ENCODE measurements at regions not wholly inside any gene's neighbourhood (a gene's known extent, or its start where the extent isn't known, plus 50 kb on each side); places are given as distances from the start of the nearest gene placed in this dataset.
"Not testable (repeated sequence)": the region's sequence is repeated elsewhere in the genome, so short reads cannot be mapped to it uniquely, and the experiment has no call there.

DNA sequence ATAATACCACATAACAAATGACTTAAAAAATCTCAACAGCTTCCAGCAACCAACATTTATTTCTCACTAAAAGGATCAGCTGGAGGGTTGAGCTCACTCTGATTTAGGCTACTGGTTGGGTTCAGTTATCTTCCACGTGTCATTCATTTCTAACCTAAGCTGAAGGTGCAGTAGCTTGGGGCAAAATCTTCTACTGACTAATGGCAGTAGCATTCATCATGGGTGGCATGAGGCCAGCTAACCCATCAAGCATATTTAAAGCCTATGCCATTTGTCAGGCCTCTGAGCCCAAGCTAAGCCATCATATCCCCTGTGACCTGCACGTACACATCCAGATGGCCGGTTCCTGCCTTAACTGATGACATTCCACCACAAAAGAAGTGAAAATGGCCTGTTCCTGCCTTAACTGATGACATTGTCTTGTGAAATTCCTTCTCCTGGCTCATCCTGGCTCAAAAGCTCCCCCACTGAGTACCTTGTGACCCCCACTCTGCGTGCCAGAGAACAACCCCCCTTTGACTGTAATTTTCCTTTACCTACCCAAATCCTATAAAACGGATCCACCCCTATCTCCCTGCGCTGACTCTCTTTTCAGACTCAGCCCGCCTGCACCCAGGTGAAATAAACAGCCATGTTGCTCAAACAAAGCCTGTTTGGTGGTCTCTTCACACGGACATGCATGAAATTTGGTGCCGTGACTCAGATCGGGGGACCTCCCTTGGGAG, 324.7 kb upstream of the LMCD1 start:
- TF ChIP-seq, protein P1, sequence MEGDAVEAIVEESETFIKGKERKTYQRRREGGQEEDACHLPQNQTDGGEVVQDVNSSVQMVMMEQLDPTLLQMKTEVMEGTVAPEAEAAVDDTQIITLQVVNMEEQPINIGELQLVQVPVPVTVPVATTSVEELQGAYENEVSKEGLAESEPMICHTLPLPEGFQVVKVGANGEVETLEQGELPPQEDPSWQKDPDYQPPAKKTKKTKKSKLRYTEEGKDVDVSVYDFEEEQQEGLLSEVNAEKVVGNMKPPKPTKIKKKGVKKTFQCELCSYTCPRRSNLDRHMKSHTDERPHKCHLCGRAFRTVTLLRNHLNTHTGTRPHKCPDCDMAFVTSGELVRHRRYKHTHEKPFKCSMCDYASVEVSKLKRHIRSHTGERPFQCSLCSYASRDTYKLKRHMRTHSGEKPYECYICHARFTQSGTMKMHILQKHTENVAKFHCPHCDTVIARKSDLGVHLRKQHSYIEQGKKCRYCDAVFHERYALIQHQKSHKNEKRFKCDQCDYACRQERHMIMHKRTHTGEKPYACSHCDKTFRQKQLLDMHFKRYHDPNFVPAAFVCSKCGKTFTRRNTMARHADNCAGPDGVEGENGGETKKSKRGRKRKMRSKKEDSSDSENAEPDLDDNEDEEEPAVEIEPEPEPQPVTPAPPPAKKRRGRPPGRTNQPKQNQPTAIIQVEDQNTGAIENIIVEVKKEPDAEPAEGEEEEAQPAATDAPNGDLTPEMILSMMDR (IDR thresholded peaks at IDR 0.05): not testable (repeated sequence)
- not testable (repeated sequence) for TF ChIP-seq POLR2A (IDR thresholded peaks at IDR 0.05); POLR2AphosphoS5 (IDR thresholded peaks at IDR 0.05); EP300 (IDR thresholded peaks at IDR 0.05; ENCODE audit: low read depth)
